HL-60/S4 (cell line): ENCODE measurements at regions not wholly inside any gene's neighbourhood (a gene's known extent, or its start where the extent isn't known, plus 50 kb on each side); places are given as distances from the start of the nearest gene placed in this dataset.

Source experiments
- in situ Hi-C: fragments of 300-500 bp; cut with MboI; formaldehyde crosslinking; loops from 2 replicates; pipeline ENCODE4 v1.14.3; 2022; ENCODE audit warnings: low sequenced_read_pairs

DNA sequence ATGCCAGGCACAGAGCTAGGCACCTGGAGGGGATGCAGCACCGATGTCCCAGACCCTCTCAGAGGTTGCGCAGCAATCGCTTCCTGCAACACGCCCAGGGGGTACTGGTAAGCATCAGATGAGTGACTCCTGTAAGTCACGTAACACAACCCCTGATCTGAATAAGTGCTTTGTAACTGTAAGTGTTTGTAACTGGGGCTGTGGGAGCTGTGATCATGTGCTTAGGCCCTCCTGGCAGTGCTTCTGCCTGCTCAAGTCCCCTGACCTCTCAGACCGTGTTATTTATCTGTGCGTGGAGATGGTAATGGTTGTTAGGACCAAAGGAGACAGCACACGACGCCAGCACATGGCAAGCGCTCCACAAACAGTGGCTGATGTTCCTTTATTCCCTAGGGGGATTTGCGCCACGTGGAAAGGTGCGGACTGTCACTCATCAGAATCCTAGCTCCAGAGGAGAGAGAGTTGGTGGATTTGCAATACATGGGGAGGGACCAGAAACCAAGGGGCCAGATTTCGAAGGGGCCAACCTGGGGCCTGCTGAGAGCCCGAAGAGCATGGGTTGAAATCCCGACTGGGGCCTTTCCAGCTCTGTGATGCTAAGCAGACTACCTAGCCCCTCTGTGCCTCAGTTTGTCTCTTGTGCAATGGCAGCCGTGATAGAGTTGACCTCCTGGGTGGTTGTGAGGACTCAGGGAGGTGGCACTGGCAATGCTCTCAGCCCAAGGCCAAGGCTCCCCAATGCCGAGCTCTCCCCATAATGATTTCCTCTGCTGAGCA is 151.8 kb downstream of the IRF8 start:
- in situ Hi-C loops = no loop called here

DNA sequence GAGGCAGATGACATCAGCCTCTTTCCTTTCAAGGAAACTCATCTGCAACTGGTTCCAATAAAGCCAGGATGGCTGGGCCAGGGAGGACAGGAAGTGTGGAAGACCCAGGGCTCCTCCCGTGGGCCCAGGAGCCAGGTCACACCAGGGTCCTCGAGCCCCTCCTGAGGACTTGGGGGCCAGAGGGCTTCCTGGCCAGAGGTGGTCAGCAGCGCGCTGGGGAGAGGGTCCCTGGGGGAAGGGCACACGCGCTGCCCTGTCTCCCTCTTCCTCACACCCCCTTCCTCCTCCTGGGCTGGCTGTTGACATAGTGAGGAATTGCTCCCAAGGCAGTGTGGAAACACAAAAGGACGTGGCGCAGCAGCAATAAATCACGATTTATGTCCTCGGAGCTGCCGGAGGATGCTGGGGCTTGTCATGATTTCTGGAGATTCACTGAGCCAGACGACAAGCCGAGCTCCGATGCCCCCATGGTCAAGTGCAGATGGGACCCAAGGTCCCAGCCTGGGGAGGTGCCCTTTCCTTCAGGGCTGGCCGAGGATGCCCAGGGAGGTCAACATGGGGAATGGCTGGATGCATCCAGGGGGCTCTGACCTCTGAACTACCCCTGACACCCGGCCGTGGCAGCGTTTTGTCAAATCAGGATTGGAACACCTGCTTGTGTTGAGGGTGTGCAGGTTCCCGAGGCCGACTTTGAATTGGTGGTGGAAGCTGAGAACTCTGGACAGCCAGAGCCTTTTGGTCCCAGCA is 152.6 kb downstream of the IRF8 start:
- in situ Hi-C loops = no loop called here

DNA sequence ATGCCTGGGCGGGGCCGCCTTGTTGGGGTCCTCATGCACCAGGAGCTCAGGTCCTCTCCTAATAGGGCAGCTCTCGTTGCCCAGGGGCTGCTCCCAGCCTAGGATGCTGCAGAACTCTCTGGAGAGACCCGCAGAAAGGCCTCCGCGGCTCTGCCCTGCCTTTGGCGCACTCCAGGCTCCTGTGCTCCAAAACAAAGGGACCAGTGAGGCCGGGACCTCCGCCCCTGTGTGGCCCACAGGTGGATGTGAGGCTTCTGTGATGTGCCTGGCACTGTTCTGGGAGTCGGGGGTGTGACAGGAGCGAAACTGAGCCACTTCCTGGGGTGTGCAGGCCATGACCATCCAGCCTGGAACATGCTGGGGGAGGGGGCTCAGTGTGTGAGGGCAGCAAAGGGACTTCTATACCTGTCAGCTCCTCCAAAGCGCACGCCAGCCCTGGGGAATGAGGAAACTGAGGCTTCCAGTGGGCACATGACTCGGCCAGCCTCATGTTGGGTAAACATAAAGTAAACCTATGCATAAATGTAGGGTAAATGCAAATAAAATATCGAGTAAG is 153.2 kb downstream of the IRF8 start:
- in situ Hi-C loops = no loop called here

DNA sequence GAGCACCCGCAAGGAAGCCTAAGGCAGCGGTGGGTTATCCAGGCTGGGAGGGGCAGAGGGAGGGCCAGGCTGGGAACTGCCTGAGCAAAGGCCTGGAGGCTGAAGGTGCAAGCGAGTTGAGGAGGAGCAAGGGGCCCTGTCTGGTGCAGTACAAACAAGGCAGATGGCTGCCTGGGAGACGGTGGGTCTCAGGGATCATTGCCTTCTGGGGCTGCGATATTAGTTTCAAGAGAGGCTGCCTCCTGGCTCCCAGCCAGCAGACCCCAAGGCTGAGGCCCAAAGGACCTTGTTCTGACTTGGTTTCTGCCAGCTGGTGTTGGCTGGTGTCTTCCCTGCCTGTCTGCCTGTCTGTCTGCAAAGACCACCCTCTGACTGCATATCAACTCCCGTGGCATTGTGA is 154.0 kb downstream of the IRF8 start:
- in situ Hi-C loops = no loop called here

DNA sequence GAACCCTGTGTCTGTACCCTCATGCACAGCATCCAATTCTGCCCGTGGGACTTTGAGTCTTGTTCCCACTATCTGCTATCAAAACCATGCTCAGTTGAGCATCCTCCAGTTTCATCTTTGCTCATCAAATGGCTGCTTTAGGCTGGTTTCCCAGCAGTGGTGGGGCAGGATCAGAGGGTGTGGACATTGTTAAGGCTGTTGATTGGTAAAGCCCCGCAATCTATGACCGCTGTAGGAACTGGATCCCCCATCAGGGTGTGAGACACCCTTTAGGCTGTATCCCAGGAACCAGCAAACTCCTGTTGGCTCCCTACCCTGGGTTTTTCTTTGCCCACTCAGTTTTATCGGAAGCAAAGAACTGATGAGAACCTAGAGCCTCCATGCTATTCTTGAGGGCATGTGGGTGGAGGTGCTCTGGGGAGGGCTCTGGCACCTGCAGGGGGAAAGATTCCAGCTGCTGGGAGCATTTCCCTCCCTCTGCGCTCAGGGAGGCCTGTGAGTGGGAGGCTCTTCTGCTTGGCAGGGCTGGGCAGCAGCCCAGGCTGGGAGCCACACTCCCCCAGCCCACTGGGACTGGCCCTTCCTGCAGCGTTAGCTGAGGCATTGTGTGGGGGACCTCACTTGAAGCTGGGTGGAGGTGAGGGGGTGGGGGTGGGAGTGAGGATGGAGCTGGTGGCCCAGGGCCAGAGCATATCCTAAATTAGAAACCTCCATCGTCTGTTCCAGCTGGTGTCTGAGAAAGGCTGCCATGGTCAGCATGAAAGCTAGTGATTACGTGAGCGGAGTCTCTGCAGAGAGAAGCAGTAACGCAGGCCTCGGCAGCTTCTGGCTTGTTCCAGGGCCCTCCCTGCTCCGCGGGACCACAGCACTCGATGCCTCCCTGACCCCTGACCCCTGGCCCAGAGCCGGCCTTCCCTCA is 160.6 kb downstream of the IRF8 start:
- in situ Hi-C loops = no loop called here

DNA sequence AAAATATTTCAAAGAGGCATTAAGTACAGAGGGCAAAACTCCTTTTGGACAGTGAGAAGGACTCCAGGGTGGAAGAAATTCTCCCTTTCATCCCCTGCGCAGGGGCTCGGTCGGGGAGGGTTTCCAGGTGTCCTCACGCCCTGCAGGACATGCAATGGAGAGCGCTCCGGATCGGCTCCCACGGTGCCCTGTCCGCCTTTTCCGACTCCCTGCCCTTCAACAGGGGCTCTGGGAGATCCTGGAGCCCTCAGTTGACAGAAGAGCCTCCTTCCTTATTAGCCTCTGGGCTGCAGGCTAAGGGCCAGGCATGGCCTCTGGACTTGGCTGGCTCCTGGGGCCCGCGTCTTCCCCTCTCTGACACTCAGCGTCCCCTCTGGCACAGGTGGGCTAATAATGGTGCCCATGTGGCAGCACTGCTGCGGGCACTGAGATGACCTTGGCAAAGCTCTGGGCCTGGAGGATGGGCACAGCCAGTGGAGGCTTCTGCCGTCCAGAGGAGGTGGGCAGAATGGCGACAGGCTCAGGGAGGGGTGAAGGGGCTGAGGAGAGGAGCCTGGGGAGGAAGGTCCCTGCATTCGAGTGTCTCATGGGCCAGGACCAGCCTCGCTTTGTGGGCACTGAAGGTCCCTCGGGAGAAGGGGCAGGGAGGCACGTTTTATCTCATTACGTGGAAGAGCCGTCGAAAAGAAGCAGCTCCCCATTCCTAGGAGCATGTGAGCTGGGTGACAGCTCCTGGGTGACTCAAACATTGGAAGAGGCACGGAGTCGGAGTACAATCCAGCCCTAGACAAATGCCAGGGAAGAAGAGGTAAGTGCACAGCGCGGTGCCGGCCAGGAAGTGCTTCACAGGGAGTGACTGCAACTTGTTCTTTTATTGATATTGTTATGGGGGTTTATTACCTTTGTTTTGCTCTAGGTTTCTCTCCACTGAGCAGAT is 161.7 kb downstream of the IRF8 start:
- in situ Hi-C loops = no loop called here

DNA sequence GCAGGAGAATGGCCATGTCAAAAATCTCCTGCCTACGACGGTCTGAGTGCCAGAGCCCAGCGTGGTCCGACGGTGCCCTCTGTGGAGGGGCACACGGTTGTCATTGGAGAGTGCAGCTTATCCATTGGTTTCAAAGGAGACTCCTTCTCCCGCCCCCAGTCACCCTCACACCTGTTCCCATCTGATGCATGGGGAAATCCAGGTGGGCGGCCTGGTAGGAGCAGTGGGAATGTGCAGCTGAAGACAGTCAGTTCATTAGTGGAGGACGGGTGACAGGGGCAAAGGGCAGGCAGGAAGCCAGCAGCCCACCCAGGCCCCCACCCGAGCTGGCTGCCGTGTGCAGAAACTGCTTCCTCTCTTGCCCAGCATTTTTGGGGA is 162.3 kb downstream of the IRF8 start:
- in situ Hi-C loops = no loop called here

DNA sequence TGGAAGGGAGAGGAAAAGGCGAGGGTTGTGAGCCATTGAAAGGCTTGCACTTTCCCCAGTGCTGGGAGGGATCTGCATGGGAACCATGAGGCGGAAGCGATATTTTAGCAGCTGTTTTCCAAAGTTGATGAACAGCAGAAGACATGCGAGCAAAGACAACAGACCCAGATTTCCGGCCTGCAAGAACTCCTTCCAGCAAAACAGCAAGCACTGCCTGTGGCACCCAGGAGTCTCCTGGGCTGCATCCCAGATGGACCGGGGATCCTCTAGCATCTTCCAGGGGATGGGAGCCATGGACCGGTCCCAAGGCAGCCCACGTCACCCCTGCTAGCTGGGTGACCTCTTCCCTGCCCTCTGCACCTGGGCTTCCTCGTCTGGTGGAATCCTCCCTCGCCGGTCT is 162.8 kb downstream of the IRF8 start:
- in situ Hi-C loops = no loop called here

DNA sequence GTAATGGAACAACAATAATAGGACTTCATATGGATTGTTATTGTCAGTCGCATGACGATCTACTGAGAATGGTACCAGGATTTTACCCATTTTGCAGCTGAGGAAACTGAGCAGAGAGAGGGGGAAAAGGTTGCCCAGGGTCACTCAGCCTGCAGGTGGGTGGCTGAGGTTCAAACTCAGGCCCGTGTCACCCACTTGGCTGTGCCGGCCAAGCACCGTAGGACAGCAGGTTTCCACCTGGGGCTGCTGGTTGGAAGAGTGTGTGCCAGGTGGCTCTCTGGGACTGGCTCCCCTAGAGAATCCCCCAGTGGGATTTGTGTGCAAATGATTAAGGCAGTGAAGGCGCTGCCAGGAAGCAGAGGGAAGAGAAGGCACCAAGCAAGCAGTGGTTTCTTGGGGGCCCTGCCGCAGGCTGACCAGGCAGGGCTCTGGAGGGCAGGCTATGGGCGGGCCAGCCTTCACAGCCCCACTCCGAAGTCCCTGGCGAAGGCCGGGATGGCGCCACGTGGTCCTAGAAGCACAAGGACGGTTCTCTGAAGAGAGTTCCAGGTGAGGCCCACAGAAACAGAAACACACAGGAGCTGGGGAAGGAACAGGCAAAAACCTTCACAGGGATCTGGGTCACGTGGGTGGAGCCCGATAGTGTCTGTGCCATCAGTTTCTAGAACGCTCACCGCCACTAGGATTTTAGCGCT is 163.5 kb downstream of the IRF8 start:
- in situ Hi-C loops = no loop called here

DNA sequence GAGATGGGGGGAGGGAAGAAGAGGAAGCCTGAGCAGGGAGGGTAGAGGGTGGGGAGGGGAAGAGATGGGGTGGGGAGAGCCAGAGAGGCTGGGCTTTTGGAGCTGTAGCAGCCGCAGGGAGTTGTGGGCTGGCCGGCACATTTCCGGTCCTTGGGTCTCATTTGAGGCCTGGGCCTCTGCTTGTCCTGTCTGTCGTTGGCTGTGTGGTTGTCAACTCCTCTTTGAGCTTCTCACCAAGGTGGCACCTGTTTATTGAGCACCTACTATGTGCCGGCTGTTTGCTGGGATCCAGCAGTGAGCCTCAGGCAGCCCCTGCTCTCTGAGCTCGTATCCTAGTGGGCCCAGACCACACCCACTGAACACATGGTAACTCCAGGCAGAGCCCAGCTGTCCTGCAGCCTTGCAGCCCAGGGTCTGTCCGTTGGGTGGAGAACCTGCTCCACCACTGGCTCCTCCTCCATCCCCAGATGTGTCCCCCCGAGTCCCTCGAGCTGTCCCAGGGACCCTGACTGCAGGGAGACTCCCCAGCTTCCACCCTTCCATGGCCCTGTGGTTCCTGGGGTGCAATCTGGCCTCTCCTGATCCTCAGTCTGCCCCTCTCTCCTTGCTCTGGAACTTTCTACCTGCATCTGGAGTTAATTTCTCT is 164.9 kb downstream of the IRF8 start:
- in situ Hi-C loops = no loop called here

DNA sequence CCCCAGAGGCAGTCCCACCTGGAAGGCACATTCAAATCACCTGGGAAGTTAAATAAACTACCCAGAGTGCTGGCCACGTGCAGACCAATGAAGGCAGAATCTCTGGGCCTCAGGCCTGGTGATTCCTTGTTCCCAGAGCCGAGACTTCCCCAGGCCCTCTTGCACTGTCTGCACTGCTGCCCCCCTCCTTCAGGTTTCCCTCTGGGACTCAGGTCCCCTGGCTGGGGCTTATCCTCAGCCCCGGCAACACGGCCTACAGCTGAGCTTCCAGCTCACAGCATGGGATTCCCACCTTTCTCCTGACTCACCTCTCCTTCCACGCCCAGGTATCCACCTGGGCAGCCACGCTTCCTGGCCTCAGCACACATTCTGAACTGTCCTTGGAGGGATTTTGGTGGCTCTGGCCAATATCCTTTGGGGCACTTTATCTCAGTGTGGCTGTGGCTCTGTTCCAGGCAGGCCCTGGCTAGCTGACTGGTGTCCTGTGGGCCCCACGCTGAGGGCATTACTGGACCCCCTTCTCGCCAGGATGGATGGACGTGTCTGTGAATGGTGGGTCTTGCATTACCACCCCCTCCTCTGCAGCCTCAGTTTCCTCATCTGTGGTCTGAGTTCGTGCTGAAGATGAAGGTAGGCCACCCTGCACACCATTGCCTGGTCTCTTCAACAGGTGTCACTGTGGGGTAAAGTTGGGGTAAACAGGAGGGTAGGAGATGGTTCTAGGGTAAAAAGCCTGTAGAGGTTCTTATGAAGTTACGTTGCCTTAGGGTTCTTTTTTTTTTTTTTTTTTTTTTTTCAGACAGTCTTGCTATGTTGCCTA is 165.7 kb downstream of the IRF8 start:
- in situ Hi-C loops = no loop called here

DNA sequence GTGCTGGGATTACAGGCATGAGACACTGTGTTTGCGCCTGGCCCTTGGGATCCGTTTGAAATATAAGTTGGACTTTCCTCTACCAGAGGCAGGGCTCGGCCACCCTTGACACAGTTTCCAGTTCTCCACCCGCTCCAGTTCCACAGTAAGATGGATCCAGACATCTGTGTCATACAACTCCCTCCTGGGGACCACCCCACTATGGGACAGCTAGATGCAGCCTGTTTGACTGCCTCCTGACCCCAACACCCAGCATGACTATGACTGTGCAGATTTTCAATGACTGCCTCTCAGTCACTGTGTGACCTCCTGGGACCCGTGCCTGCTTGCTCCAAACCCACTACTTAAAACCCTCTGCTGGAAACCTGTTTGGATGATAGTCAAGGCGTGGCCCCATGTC is 166.7 kb downstream of the IRF8 start:
- in situ Hi-C loops = no loop called here

DNA sequence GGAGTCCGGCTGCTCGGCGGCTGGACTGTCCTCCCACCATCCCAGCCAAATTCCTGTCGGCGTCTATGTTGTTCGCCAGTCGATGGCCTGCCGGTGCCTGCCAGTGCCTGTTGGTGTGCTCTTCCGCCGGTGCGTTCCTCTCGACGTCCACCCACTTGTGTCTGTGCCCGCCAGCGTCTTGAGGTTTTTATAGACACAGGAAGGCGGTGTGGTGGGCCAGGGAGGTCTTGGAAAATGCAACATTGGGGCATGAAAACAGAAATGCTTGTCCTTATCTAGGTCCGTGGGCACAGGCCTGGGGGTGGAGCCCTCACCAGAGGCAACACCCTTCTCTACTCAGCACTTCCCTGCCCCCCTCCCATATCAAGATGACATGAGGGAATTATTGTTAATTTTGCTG is 167.8 kb downstream of the IRF8 start:
- in situ Hi-C loops = no loop called here

DNA sequence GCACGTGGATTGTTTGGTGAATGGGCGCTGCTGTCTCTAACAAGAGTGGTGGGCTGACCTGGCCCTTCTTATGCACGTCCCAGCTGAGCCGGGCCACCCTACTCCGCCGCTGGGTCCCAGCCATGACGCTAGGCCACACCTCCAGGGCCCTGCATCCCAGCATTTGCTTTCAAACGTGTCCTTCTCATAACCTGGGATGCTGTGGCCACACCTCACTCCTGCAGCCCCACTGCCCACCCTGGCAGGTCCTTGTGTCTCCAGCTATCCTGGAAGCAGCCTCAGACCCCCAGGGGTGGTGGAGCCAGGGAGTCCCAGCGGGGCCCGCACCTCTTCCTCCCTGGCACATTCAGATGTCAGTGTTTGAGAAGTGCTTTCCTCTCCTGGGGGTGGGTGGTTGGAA is 168.6 kb downstream of the IRF8 start:
- in situ Hi-C loops = no loop called here

DNA sequence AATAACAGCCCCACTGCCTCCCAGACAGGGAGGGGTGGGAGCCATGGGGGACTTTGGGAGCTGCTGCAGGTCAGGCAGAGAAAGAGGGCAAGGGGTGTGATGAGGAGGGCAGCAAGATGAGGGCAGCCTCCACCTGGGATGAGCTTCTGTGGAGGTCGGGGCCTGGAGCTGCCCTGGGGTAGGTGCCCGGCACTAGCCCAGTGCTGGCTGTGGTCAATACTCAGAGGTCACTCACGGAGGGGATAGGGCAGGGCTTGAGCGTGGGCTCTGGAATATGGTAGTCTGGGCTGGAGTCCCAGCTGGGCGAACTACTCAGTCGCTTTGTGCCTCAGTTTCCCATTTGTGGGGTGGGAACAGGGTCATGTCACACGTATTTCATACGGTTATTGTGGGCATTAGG is 169.0 kb downstream of the IRF8 start:
- in situ Hi-C loops = no loop called here

DNA sequence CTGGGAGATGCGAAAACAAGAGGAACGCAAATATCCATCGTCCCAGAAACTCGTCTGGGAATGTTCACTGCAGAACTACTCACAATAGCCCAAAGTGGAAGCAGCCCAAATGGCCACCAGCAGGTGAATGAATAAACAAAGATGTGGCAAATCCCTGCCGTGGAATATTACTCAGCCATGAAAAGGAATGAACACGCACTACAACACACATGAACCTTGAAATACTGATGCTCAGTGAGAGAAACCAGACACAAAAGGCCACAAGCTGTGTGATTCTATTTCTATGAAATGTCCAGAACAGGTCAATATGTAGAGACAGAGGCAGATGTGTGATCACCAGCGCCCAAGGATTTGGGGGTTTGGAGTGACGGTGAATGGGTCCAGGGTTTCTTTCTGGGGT is 169.8 kb downstream of the IRF8 start:
- in situ Hi-C loops = no loop called here

DNA sequence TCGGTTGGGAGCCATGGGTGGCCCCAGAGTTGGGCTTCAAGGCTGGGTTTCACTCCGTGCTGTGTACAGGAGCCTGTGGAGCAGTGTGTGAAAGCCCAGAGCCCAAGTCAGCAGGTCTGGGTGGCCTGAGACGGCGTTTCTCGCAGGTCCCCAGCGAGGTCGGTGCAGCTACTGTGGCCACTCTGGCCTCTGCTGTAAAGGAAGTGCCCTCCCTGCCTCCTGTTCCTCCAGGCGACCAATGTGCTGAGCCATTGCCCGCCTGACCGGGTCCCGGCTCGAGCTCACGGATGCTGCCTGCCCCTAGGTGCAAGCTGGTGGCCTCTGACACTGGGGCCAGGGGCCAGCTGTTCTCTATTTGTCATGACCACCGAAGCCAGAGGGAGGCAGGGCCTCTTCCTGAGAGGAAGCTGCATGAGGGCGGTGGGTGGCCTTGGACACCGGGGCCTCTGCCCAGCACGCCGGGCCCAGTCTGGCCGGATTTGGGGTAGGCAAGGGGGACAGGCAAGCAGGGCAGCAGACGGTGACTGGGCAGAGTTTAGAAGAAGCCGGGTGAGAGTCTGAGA is 170.9 kb downstream of the IRF8 start:
- in situ Hi-C loops = no loop called here

DNA sequence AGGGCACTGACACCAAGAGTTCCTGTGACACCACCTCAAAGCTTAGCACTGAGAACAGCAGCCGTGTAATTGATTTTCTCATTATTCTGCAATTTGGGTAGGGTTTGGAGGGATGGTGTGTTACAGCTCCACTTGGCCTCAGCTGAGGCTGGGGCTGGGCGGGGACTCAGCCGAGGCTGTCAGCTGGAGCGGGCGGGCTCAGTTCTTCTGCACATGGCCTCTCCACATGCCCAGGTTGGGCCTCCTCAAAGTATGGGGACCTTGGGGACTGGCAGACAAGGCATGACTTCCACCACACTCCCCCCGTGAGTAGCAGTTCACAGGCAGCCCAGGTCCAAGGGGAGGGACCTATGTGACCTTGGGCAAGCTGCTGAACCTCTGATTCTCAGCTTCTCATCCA is 171.5 kb downstream of the IRF8 start:
- in situ Hi-C loops = no loop called here
